ENCODE measurements at regions not wholly inside any gene's neighbourhood (a gene's known extent, or its start where the extent isn't known, plus 50 kb on each side); places are given as distances from the start of the nearest gene placed in this dataset.

DNA sequence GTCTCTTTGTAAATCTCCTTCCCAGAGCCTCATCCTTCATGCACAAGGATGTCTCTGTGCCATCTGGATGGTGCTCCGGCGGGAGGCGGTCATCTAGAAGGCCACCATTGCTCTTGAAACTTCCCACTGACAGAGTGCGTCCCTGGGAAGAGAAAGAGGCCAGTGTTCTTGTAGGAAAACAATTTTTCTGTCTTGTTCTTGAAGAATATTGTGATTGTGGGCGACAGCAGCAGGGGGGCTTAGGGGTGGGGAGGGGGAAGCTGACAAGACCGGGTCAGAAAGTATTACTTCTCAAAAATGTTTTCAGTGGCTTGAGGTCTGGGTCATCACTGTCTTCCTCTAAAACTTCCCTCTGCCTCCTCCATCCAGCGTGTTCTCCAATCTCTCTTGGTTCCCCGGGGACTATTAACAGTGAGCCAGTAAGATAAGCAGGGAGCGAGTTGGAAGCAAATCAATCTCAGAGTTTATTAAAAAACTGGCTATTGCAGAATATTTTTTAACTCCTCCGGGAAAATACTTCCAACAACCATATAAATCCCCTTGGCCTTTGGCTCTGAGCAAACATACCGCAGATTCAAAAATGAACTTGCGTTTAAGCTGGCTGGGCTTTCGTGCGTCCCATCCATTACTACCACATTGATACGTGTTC, 597.8 kb upstream of the MGMT start:
- 72 to 73% methylated on average over 11 to 13 of the region's 15 CpGs for WGBS, 2 donors
- H3K27me3 ChIP-seq = no peaks in the 10 kb centered on the region
- H3K9me3 ChIP-seq = peaks cover 0 to 5% (median 0%) of the 10 kb centered on the region in 3 donors
- DNase-seq = no peak
- no peaks in the 10 kb centered on the region for H3K4me1 ChIP-seq
- no peaks in the 10 kb centered on the region for H3K36me3 ChIP-seq
- no peak overlapping the region for H3K4me3 ChIP-seq
- no peak for TF ChIP-seq CTCF (IDR thresholded peaks at IDR 0.05)
- TF ChIP-seq POLR2A (IDR thresholded peaks at IDR 0.05) = no peak
- H3K27ac ChIP-seq = no peak overlapping the region
- intact Hi-C loops (cut with DNase I) = no loop called here

DNA sequence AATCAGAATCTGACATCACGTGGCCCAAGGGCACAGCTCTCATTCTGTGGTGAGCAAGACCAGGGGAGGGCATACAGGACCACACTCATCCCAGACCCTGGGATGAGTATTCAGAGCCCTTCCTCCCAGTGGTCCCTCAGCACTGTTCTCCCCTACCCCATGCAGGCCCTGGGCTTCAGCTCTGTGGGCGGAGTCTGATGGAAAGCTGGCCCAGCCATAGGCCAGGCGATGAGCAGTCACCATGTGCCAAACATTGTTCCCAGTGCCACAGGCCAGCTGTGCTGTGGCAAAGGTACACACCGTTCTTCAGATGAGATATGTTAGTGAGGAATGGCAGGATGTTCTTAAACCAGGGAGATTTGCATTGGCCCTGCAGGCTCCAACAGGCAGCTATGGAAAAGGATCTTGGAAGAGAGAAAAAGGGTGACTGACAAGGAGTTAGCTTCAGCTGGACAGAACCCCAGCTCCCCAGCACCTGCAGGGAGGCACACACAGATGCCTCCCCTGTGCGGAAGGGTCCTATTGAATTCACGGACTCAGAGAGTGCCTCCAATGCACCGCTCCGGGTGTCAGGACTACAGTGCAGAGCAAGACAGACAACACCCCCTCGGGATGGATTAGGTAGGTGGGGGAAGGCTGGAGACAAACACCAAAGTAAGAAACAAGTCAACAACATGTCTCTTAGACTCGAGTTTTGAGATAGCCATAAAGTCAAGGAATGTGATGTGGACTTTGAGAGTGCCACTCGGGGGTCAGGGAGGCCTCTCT, 596.0 kb upstream of the MGMT start:
- Histone ChIP-seq H3K36me3 (no peaks in the 10 kb centered on the region), H3K4me1 (no peaks in the 10 kb centered on the region), H3K27ac (no peak overlapping the region), H3K4me3 (no peak overlapping the region), H3K27me3 (no peaks in the 10 kb centered on the region), H3K9me3 (peaks cover 0 to 5% (median 0%) of the 10 kb centered on the region in 3 donors)
- intact Hi-C loops (cut with DNase I) = no loop called here
- 52 to 73% methylated on average over 6 to 8 of the region's 11 CpGs for WGBS, 2 donors
- TF ChIP-seq POLR2A (IDR thresholded peaks at IDR 0.05) = no peak
- TF ChIP-seq CTCF (IDR thresholded peaks at IDR 0.05) = no peak
- no peak for DNase-seq

- intact Hi-C loops (cut with DNase I) = no loop called here
- Histone ChIP-seq H3K27ac (no peak overlapping the region), H3K9me3 (peaks cover 0 to 5% (median 0%) of the 10 kb centered on the region in 3 donors), H3K27me3 (no peaks in the 10 kb centered on the region), H3K36me3 (no peaks in the 10 kb centered on the region), H3K4me3 (no peak overlapping the region), H3K4me1 (no peaks in the 10 kb centered on the region)
- no peak for TF ChIP-seq POLR2A (IDR thresholded peaks at IDR 0.05)
- TF ChIP-seq CTCF (IDR thresholded peaks at IDR 0.05) = no peak
- DNase-seq = no peak
- 91 to 95% methylated on average over 10 to 11 of the region's 14 CpGs for WGBS, 2 donors
These were observed 595.3 kb upstream of the MGMT start for GRCh38 chr10:128871671-128872231.

- Histone ChIP-seq H3K4me1 (no peaks in the 10 kb centered on the region), H3K9me3 (peaks cover 0 to 5% (median 0%) of the 10 kb centered on the region in 3 donors), H3K27me3 (no peaks in the 10 kb centered on the region), H3K4me3 (no peak overlapping the region), H3K27ac (no peak overlapping the region), H3K36me3 (no peaks in the 10 kb centered on the region)
- TF ChIP-seq CTCF (IDR thresholded peaks at IDR 0.05) (no peak), POLR2A (IDR thresholded peaks at IDR 0.05) (no peak)
- no peak for DNase-seq
- intact Hi-C loops (cut with DNase I) = no loop called here
- 27 to 35% methylated on average over 6 of the region's 6 CpGs for WGBS, 2 donors
These were observed 593.5 kb upstream of the MGMT start for GRCh38 chr10:128873411-128874054.

- 66 to 85% methylated on average over 3 of the region's 3 CpGs for WGBS, 2 donors
- DNase-seq = no peak
- Histone ChIP-seq H3K4me3 (no peak overlapping the region), H3K27me3 (no peaks in the 10 kb centered on the region), H3K36me3 (no peaks in the 10 kb centered on the region), H3K9me3 (no peaks in the 10 kb centered on the region), H3K27ac (no peak overlapping the region), H3K4me1 (no peaks in the 10 kb centered on the region)
- intact Hi-C loops (cut with DNase I) = no loop called here
- TF ChIP-seq POLR2A (IDR thresholded peaks at IDR 0.05) (no peak), CTCF (IDR thresholded peaks at IDR 0.05) (no peak)
These were observed 592.7 kb upstream of the MGMT start for GRCh38 chr10:128874331-128874730.
